ENCODE measurements at regions not wholly inside any gene's neighbourhood (a gene's known extent, or its start where the extent isn't known, plus 50 kb on each side); places are given as distances from the start of the nearest gene placed in this dataset.

DNA sequence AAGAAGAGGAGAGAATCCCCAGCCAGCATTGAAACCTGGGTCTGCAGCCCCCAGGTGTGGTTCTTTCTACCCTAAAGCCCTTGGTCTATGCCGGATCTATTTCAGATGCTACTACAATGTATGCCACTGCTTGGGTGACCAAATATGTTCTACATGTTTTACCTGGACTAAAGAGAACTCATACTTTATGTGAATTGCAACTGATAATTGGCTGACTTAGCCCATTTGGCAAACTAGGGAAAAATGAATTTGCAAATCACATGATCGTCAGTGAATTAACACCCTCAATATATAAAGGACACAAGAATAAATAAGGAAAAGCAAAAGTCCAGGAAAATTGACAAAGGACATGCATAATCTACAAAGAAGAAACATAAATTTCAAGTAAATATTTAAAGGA, 308.8 kb upstream of the IRX2 start:
- TF ChIP-seq, protein P1, sequence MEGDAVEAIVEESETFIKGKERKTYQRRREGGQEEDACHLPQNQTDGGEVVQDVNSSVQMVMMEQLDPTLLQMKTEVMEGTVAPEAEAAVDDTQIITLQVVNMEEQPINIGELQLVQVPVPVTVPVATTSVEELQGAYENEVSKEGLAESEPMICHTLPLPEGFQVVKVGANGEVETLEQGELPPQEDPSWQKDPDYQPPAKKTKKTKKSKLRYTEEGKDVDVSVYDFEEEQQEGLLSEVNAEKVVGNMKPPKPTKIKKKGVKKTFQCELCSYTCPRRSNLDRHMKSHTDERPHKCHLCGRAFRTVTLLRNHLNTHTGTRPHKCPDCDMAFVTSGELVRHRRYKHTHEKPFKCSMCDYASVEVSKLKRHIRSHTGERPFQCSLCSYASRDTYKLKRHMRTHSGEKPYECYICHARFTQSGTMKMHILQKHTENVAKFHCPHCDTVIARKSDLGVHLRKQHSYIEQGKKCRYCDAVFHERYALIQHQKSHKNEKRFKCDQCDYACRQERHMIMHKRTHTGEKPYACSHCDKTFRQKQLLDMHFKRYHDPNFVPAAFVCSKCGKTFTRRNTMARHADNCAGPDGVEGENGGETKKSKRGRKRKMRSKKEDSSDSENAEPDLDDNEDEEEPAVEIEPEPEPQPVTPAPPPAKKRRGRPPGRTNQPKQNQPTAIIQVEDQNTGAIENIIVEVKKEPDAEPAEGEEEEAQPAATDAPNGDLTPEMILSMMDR (IDR thresholded peaks at IDR 0.05): no peak
- TF ChIP-seq POLR2A (IDR thresholded peaks at IDR 0.05) (no peak), EP300 (IDR thresholded peaks at IDR 0.05) (no peak)

Measured in tibial nerve (tissue), 4 donors.